ES-I3 (cell line): ENCODE measurements at regions not wholly inside any gene's neighbourhood (a gene's known extent, or its start where the extent isn't known, plus 50 kb on each side); places are given as distances from the start of the nearest gene placed in this dataset.

Source experiments
- H3K36me3 ChIP-seq: 2 replicates; pipeline ENCODE4 v1.6.1; 2013; ENCODE audit warnings: mild to moderate bottlenecking, low read length, control low read depth, moderate library complexity; ENCODE audit not compliant: insufficient read depth
- H3K4me1 ChIP-seq: 2 replicates; pipeline ENCODE4 v1.6.1; 2013; ENCODE audit warnings: mild to moderate bottlenecking, control low read depth, low read length; ENCODE audit not compliant: insufficient read depth
- H3K9ac ChIP-seq: 2 replicates; pipeline ENCODE4 v1.6.1; 2013; ENCODE audit warnings: low read depth, mild to moderate bottlenecking, low read length, moderate library complexity
- H3K9me3 ChIP-seq: 2 replicates; pipeline ENCODE4 v1.6.1; 2013; ENCODE audit warnings: mild to moderate bottlenecking, low read length, moderate library complexity; ENCODE audit not compliant: control insufficient read depth, insufficient read depth

- no peak overlapping the region for H3K9ac ChIP-seq
- H3K4me1 ChIP-seq: no peaks in the 10 kb centered on the region
- H3K9me3 ChIP-seq: peaks cover 3% of the 10 kb centered on the region; the same call in 1 of the 2 replicates
- H3K36me3 ChIP-seq: no peaks in the 10 kb centered on the region
Measured at GRCh38 chr15:46146002-46146401, 511.2 kb downstream of the SQOR start.

- H3K9me3 ChIP-seq: peaks cover 3% of the 10 kb centered on the region; the same call in 1 of the 2 replicates
- no peaks in the 10 kb centered on the region for H3K36me3 ChIP-seq
- H3K4me1 ChIP-seq: 0 out of 2 replicates have a peak, but pooled peaks cover 2% of the 10 kb centered on the region
- no peak overlapping the region for H3K9ac ChIP-seq
Measured at GRCh38 chr15:46146915-46147314, 512.1 kb downstream of the SQOR start.

GRCh38 chr15:46151786-46152185 lies 517.0 kb downstream of the SQOR start:
- 0 out of 2 replicates have a peak, but pooled peaks cover 5% of the 10 kb centered on the region for H3K4me1 ChIP-seq
- no peaks in the 10 kb centered on the region for H3K36me3 ChIP-seq

GRCh38 chr15:46166750-46167149 lies 531.9 kb downstream of the SQOR start:
- no peak overlapping the region for H3K9ac ChIP-seq
- no peaks in the 10 kb centered on the region for H3K36me3 ChIP-seq
- H3K4me1 ChIP-seq: no peaks in the 10 kb centered on the region
- peaks cover 7% of the 10 kb centered on the region for H3K9me3 ChIP-seq

More at GRCh38 chr15:46151786-46152185, 517.0 kb downstream of the SQOR start:
- H3K9me3 ChIP-seq: no peaks in the 10 kb centered on the region
- H3K9ac ChIP-seq: no peak overlapping the region

- Histone ChIP-seq H3K9me3 (peaks cover 7% of the 10 kb centered on the region), H3K9ac (no peak overlapping the region)
Measured at GRCh38 chr15:46170326-46170725, 535.5 kb downstream of the SQOR start.

GRCh38 chr15:46174122-46174521 lies 539.3 kb downstream of the SQOR start:
- no peaks in the 10 kb centered on the region for H3K36me3 ChIP-seq
- H3K4me1 ChIP-seq: no peaks in the 10 kb centered on the region
- H3K9me3 ChIP-seq: peaks cover 7% of the 10 kb centered on the region
- H3K9ac ChIP-seq: no peak overlapping the region

More at GRCh38 chr15:46170326-46170725, 535.5 kb downstream of the SQOR start:
- no peaks in the 10 kb centered on the region for H3K36me3 ChIP-seq
- no peaks in the 10 kb centered on the region for H3K4me1 ChIP-seq

GRCh38 chr15:46177219-46177618 lies 542.4 kb downstream of the SQOR start:
- H3K36me3 ChIP-seq: no peaks in the 10 kb centered on the region
- no peaks in the 10 kb centered on the region for H3K4me1 ChIP-seq
- H3K9me3 ChIP-seq: no peaks in the 10 kb centered on the region
- no peak overlapping the region for H3K9ac ChIP-seq

- Histone ChIP-seq H3K36me3 (no peaks in the 10 kb centered on the region), H3K4me1 (no peaks in the 10 kb centered on the region), H3K9ac (no peak overlapping the region), H3K9me3 (no peaks in the 10 kb centered on the region)
Measured at GRCh38 chr15:46178138-46178537, 543.3 kb downstream of the SQOR start.

GRCh38 chr15:46207341-46207740 lies 572.5 kb downstream of the SQOR start:
- Histone ChIP-seq H3K9ac (no peak overlapping the region), H3K4me1 (no peaks in the 10 kb centered on the region), H3K36me3 (no peaks in the 10 kb centered on the region), H3K9me3 (no peaks in the 10 kb centered on the region)

GRCh38 chr15:46213551-46213950 lies 578.7 kb downstream of the SQOR start:
- Histone ChIP-seq H3K9me3 (no peaks in the 10 kb centered on the region), H3K36me3 (no peaks in the 10 kb centered on the region), H3K9ac (no peak overlapping the region), H3K4me1 (no peaks in the 10 kb centered on the region)

GRCh38 chr15:46222826-46223225 lies 588.0 kb downstream of the SQOR start:
- Histone ChIP-seq H3K9me3 (no peaks in the 10 kb centered on the region), H3K9ac (no peak overlapping the region), H3K4me1 (no peaks in the 10 kb centered on the region), H3K36me3 (no peaks in the 10 kb centered on the region)

GRCh38 chr15:46229263-46229662 lies 594.4 kb downstream of the SQOR start:
- no peaks in the 10 kb centered on the region for H3K36me3 ChIP-seq
- H3K9ac ChIP-seq: no peak overlapping the region
- H3K4me1 ChIP-seq: no peaks in the 10 kb centered on the region
- no peaks in the 10 kb centered on the region for H3K9me3 ChIP-seq

GRCh38 chr15:46231786-46232185 lies 597.0 kb downstream of the SQOR start:
- Histone ChIP-seq H3K9me3 (no peaks in the 10 kb centered on the region), H3K36me3 (no peaks in the 10 kb centered on the region), H3K9ac (no peak overlapping the region), H3K4me1 (no peaks in the 10 kb centered on the region)

- Histone ChIP-seq H3K9ac (no peak overlapping the region), H3K4me1 (no peaks in the 10 kb centered on the region)
Measured at GRCh38 chr15:46232471-46232870, 597.6 kb downstream of the SQOR start.

GRCh38 chr15:46242935-46243334 lies 608.1 kb downstream of the SQOR start:
- H3K9me3 ChIP-seq: no peaks in the 10 kb centered on the region
- no peaks in the 10 kb centered on the region for H3K36me3 ChIP-seq
- no peak overlapping the region for H3K9ac ChIP-seq
- H3K4me1 ChIP-seq: no peaks in the 10 kb centered on the region

More at GRCh38 chr15:46232471-46232870, 597.6 kb downstream of the SQOR start:
- Histone ChIP-seq H3K9me3 (no peaks in the 10 kb centered on the region), H3K36me3 (no peaks in the 10 kb centered on the region)

GRCh38 chr15:46251903-46252302 lies 617.1 kb downstream of the SQOR start:
- H3K4me1 ChIP-seq: no peaks in the 10 kb centered on the region

More at GRCh38 chr15:46251903-46252302, 617.1 kb downstream of the SQOR start:
- no peaks in the 10 kb centered on the region for H3K9me3 ChIP-seq
- no peaks in the 10 kb centered on the region for H3K36me3 ChIP-seq
- H3K9ac ChIP-seq: no peak overlapping the region
